ENCODE measurements at regions not wholly inside any gene's neighbourhood (a gene's known extent, or its start where the extent isn't known, plus 50 kb on each side); places are given as distances from the start of the nearest gene placed in this dataset.

DNA sequence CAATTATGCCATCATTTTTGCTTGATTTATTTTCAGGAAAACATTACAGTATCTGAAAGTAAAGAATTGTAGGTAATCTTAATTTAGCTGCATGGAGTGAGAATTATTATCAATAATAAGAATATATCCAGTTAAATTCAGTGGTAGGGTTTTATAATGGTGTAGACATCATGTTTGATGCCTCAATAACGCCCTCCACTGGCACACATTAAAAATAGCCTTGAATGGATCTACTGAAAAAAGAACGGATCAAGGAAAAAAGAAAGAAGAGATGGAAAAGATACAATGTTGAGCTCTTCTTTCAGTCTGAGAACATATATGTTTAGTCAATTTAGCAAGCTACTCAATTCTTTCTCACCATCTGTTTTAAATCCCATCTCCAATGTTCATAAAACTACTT, 319.2 kb downstream of the CDC14C start:
- POLR2A ChIA-PET = no interaction called here
- Histone ChIP-seq H3K36me3 (ENCODE audit: control insufficient read depth in 1 of 2, insufficient read depth in 2 of 2, low read length in 2 of 2) (no peaks in the 10 kb centered on the region), H3K9me3 (ENCODE audit: control insufficient read depth in 1 of 2, insufficient read depth in 1 of 2, low read depth in 1 of 2, low read length in 2 of 2) (peaks cover 4 to 27% of the 10 kb centered on the region in 2 experiments; a peak in 2 of 4 replicates), H4K20me1 (ENCODE audit: insufficient read depth) (no peaks in the 10 kb centered on the region), H3K4me2 (ENCODE audit: low read length) (no peak overlapping the region), H3K4me3 (replicated peaks in 1 of 2; ENCODE audit: low read depth in 1 of 2, low read length in 2 of 2) (no peak overlapping the region), H3K4me1 (ENCODE audit: control insufficient read depth in 1 of 2, insufficient read depth in 2 of 2, low read length in 2 of 2) (no peaks in the 10 kb centered on the region), H2AFZ (ENCODE audit: low read depth, low read length, poor library complexity, severe bottlenecking) (no peak overlapping the region), H3K27ac (ENCODE audit: low read depth, low read length) (no peak overlapping the region), H3K27me3 (ENCODE audit: insufficient read depth, low read length) (no peaks in the 10 kb centered on the region), H3K9me2 (ENCODE audit: insufficient read depth) (no peaks in the 10 kb centered on the region), H3K9ac (ENCODE audit: low read length) (no peak overlapping the region), H3K79me2 (ENCODE audit: insufficient read depth, low read length) (no peaks in the 10 kb centered on the region)
- ATAC-seq (no peak), DNase-seq (ENCODE audit: low read depth, low spot score) (no peak)
- CTCF ChIA-PET = no interaction called here
- intact Hi-C loops (cut with micrococcal nuclease) = no loop called here
- BruUV-seq (replicated peaks) = no TSS peak
- RAD21 ChIA-PET (ENCODE audit: low non-redundant PET in 1 of 2, low total read pairs in 2 of 2, uncharacterized antibody in 2 of 2, unreplicated experiment in 2 of 2) = no interaction called here
- TF ChIP-seq TCF7L2 (IDR thresholded peaks at IDR 0.05; ENCODE audit: borderline replicate concordance, extremely low read depth, insufficient read depth, insufficient read length) = no peak

DNA sequence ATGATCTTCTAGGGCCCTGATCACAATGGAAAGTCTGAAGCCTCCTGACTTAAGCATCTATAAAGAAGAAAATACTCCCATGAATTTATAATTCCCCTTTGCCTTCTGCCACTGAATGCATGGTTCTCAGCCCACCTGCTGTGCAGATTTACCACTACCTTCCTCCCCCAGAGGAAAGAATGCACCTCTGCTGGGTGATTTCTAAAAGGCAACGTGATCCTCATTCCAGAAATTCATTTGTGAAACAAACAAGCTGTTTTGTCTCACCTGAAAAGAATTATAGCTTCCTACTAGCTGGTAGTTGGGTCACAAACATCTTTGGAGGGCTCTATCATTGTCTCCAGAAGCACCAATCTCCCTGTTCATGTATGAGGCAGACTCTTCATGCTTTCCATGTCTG, 320.2 kb downstream of the CDC14C start:
- BruUV-seq (replicated peaks) = no TSS peak
- H3K9me2 ChIP-seq (ENCODE audit: insufficient read depth) = no peaks in the 10 kb centered on the region
- DNase-seq (ENCODE audit: low read depth, low spot score) = no peak
- POLR2A ChIA-PET = no interaction called here
- H3K79me2 ChIP-seq (ENCODE audit: insufficient read depth, low read length) = no peaks in the 10 kb centered on the region
- CTCF ChIA-PET = no interaction called here
- no peaks in the 10 kb centered on the region for H3K27me3 ChIP-seq (ENCODE audit: insufficient read depth, low read length)
- H3K27ac ChIP-seq (ENCODE audit: low read depth, low read length) = no peak overlapping the region
- intact Hi-C loops (cut with micrococcal nuclease) = no loop called here
- H3K9ac ChIP-seq (ENCODE audit: low read length) = no peak overlapping the region
- H3K4me1 ChIP-seq (ENCODE audit: control insufficient read depth in 1 of 2, insufficient read depth in 2 of 2, low read length in 2 of 2) = no peaks in the 10 kb centered on the region
- peaks cover 4 to 35% of the 10 kb centered on the region in 2 experiments; a peak in 2 of 4 replicates for H3K9me3 ChIP-seq (ENCODE audit: control insufficient read depth in 1 of 2, insufficient read depth in 1 of 2, low read depth in 1 of 2, low read length in 2 of 2)
- H3K4me3 ChIP-seq (replicated peaks in 1 of 2; ENCODE audit: low read depth in 1 of 2, low read length in 2 of 2) = no peak overlapping the region
- RAD21 ChIA-PET (ENCODE audit: low non-redundant PET in 1 of 2, low total read pairs in 2 of 2, uncharacterized antibody in 2 of 2, unreplicated experiment in 2 of 2) = no interaction called here
- no peak overlapping the region for H3K4me2 ChIP-seq (ENCODE audit: low read length)
- no peaks in the 10 kb centered on the region for H4K20me1 ChIP-seq (ENCODE audit: insufficient read depth)
- ATAC-seq = no peak
- H3K36me3 ChIP-seq (ENCODE audit: control insufficient read depth in 1 of 2, insufficient read depth in 2 of 2, low read length in 2 of 2) = no peaks in the 10 kb centered on the region
- no peak overlapping the region for H2AFZ ChIP-seq (ENCODE audit: low read depth, low read length, poor library complexity, severe bottlenecking)
- TF ChIP-seq EZH2 (IDR thresholded peaks at IDR 0.05) = no peak
- no peak for TF ChIP-seq POLR2A (IDR thresholded peaks at IDR 0.05; ENCODE audit: borderline replicate concordance, extremely low read depth, insufficient read depth, insufficient read length)
- TF ChIP-seq, protein P1, sequence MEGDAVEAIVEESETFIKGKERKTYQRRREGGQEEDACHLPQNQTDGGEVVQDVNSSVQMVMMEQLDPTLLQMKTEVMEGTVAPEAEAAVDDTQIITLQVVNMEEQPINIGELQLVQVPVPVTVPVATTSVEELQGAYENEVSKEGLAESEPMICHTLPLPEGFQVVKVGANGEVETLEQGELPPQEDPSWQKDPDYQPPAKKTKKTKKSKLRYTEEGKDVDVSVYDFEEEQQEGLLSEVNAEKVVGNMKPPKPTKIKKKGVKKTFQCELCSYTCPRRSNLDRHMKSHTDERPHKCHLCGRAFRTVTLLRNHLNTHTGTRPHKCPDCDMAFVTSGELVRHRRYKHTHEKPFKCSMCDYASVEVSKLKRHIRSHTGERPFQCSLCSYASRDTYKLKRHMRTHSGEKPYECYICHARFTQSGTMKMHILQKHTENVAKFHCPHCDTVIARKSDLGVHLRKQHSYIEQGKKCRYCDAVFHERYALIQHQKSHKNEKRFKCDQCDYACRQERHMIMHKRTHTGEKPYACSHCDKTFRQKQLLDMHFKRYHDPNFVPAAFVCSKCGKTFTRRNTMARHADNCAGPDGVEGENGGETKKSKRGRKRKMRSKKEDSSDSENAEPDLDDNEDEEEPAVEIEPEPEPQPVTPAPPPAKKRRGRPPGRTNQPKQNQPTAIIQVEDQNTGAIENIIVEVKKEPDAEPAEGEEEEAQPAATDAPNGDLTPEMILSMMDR (IDR thresholded peaks at IDR 0.05 in 2 of 3, conservative IDR thresholded peaks at IDR 0.05 in 1 of 3; ENCODE audit: borderline replicate concordance in 1 of 3, insufficient read depth in 1 of 3, low read depth in 2 of 3, low read length in 2 of 3) = no peak
- no peak for TF ChIP-seq ZNF274 (IDR thresholded peaks at IDR 0.05; ENCODE audit: low read depth, low read length)
- no peak for TF ChIP-seq MAX (IDR thresholded peaks at IDR 0.05)
- no peak for TF ChIP-seq POLR2AphosphoS5 (IDR thresholded peaks at IDR 0.05; ENCODE audit: low read depth, low read length)
- TF ChIP-seq CBX3 (IDR thresholded peaks at IDR 0.05; ENCODE audit: low read depth) = no peak
- TF ChIP-seq ATF3 (IDR thresholded peaks at IDR 0.05) = no peak
- TF ChIP-seq FOSL1 (IDR thresholded peaks at IDR 0.05; ENCODE audit: low read depth) = no peak
- TF ChIP-seq SP1 (IDR thresholded peaks at IDR 0.05; ENCODE audit: low read depth) = no peak
- TF ChIP-seq EGR1 (IDR thresholded peaks at IDR 0.05; ENCODE audit: low read depth) = no peak
- TF ChIP-seq SRF (IDR thresholded peaks at IDR 0.05; ENCODE audit: low read depth) = no peak
- TF ChIP-seq, protein P2, sequence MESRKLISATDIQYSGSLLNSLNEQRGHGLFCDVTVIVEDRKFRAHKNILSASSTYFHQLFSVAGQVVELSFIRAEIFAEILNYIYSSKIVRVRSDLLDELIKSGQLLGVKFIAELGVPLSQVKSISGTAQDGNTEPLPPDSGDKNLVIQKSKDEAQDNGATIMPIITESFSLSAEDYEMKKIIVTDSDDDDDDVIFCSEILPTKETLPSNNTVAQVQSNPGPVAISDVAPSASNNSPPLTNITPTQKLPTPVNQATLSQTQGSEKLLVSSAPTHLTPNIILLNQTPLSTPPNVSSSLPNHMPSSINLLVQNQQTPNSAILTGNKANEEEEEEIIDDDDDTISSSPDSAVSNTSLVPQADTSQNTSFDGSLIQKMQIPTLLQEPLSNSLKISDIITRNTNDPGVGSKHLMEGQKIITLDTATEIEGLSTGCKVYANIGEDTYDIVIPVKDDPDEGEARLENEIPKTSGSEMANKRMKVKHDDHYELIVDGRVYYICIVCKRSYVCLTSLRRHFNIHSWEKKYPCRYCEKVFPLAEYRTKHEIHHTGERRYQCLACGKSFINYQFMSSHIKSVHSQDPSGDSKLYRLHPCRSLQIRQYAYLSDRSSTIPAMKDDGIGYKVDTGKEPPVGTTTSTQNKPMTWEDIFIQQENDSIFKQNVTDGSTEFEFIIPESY (IDR thresholded peaks at IDR 0.05; ENCODE audit: extremely low read depth, insufficient replicate concordance, low read length) = no peak
- TF ChIP-seq EZH2phosphoT487 (IDR thresholded peaks at IDR 0.05; ENCODE audit: borderline replicate concordance) = no peak
- TF ChIP-seq ZFX (IDR thresholded peaks at IDR 0.05) = no peak
- no peak for TF ChIP-seq JUND (IDR thresholded peaks at IDR 0.05)
- no peak for TF ChIP-seq ELF1 (IDR thresholded peaks at IDR 0.05; ENCODE audit: borderline replicate concordance, low read depth)
